ENCODE measurements at regions not wholly inside any gene's neighbourhood (a gene's known extent, or its start where the extent isn't known, plus 50 kb on each side); places are given as distances from the start of the nearest gene placed in this dataset.

GRCh38 chr10:71086439-71087080 lies 125.8 kb upstream of the UNC5B start:
- Histone ChIP-seq H3K4me3 (ENCODE audit: insufficient read depth, low read depth, low read length) (no peak overlapping the region), H4K91ac (ENCODE audit: insufficient read depth, low read depth, low read length) (no peak overlapping the region), H3K9ac (ENCODE audit: low read depth, low read length) (no peak overlapping the region), H2AFZ (replicated peaks; ENCODE audit: low read length, poor library complexity) (no peak overlapping the region), H3K36me3 (ENCODE audit: control insufficient read depth, insufficient read depth, low read length) (no peaks in the 10 kb centered on the region), H3K79me1 (ENCODE audit: low read depth in 1 of 2, low read length in 2 of 2) (no peaks in the 10 kb centered on the region), H3K9me1 (ENCODE audit: insufficient read depth, low read length) (no peaks in the 10 kb centered on the region), H2BK5ac (ENCODE audit: low read depth, low read length, poor library complexity, severe bottlenecking) (no peak overlapping the region), H4K20me1 (ENCODE audit: insufficient read depth, low read length) (no peaks in the 10 kb centered on the region), H2BK120ac (ENCODE audit: low read depth, low read length) (no peak overlapping the region), H3K4ac (ENCODE audit: low read depth, low read length) (no peak overlapping the region), H3K23ac (ENCODE audit: low read depth, low read length) (no peak overlapping the region), H4K5ac (ENCODE audit: low read depth, low read length) (no peak overlapping the region), H2AK5ac (ENCODE audit: low read depth, low read length) (no peak overlapping the region), H3K4me2 (ENCODE audit: low read depth, low read length) (no peak overlapping the region), H3K4me1 (ENCODE audit: control insufficient read depth, insufficient read depth, low read length) (no peaks in the 10 kb centered on the region), H3K18ac (ENCODE audit: low read depth, low read length) (no peak overlapping the region), H2BK20ac (ENCODE audit: low read depth, low read length) (no peak overlapping the region), H3K56ac (ENCODE audit: extremely low read depth, insufficient read depth, low read length) (no peak overlapping the region), H3K9me3 (ENCODE audit: control insufficient read depth, insufficient read depth, low read length) (no peaks in the 10 kb centered on the region), H2BK15ac (ENCODE audit: low read depth, low read length) (no peak overlapping the region), H4K8ac (ENCODE audit: low read depth in 2 of 2, low read length in 2 of 2) (no peak overlapping the region), H2AK9ac (replicated peaks; ENCODE audit: low read depth, low read length, poor library complexity) (no peak overlapping the region), H3K27me3 (ENCODE audit: control insufficient read depth, insufficient read depth, low read length) (peaks cover 10% of the 10 kb centered on the region; the same call in 1 of the 2 replicates), H3K27ac (ENCODE audit: insufficient read depth, low read length) (no peak overlapping the region), H3K14ac (replicated peaks; ENCODE audit: low read depth, low read length) (no peak overlapping the region)
- BruUV-seq (replicated peaks): no TSS peak
- WGBS, 2 experiments (ENCODE audit: extremely low coverage in 2 of 2, insufficient read length in 1 of 2): 33% methylated on average over 2 of the region's 11 CpGs; no CpG with 5 or more reads in 1 of the 2 experiments
- POLR2A ChIA-PET (ENCODE audit: unreplicated experiment): no interaction called here
- dilution Hi-C loops (cut with HindIII; ENCODE audit: low sequenced_read_pairs, unreplicated experiment) (no loop called here), in situ Hi-C loops (cut with MboI; ENCODE audit: low sequenced_read_pairs) (no loop called here), intact Hi-C loops (cut with micrococcal nuclease) (no loop called here)
- no peak for TF ChIP-seq RCOR1 (IDR thresholded peaks at IDR 0.05; ENCODE audit: insufficient replicate concordance, low read length)
- no peak for TF ChIP-seq BHLHE40 (IDR thresholded peaks at IDR 0.05; ENCODE audit: low read depth, low read length)
- no peak for TF ChIP-seq FOS (IDR thresholded peaks at IDR 0.05; ENCODE audit: low read depth, low read length)
- CTCF ChIA-PET: no interaction called here
- ATAC-seq (ENCODE audit: low read depth) (no peak), DNase-seq (no peak)

All from IMR-90 (cell line).